SK-MEL-5 (cell line): ENCODE measurements at regions not wholly inside any gene's neighbourhood (a gene's known extent, or its start where the extent isn't known, plus 50 kb on each side); places are given as distances from the start of the nearest gene placed in this dataset.

Experiments used
- DNase-seq: peaks from one replicate; pipeline ENCODE4 v3.0.0-alpha.2; 2016; ENCODE audit warnings: low read depth, low spot score
- in situ Hi-C: cut with HindIII; loops from 2 replicates; pipeline ENCODE4 v1.10.0; 2016; ENCODE audit warnings: low sequenced_read_pairs, high pct_unique_total_duplicates, low pct_unique_long_range_greater_than_20kb

DNA sequence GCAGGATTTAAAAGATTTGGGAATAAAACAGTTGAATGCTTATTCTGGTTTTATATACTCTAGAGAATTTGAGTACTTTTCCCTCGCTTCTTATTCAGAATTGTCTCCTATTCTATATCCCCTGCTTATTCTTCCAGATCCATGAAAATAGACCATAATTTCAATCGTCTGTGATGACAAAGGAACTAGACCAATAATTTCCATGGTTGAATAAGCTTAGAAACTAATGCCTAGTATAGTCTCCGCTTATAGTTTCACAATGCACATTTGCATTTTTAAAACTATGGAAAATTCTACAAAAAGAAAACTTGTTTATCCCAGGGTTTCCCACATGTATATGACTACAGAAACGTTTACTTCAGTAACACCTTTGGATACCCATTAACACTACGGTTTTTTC lies 247.4 kb upstream of the NR5A2 start:
- in situ Hi-C loops, result no loop called here
- DNase-seq, result no peak

DNA sequence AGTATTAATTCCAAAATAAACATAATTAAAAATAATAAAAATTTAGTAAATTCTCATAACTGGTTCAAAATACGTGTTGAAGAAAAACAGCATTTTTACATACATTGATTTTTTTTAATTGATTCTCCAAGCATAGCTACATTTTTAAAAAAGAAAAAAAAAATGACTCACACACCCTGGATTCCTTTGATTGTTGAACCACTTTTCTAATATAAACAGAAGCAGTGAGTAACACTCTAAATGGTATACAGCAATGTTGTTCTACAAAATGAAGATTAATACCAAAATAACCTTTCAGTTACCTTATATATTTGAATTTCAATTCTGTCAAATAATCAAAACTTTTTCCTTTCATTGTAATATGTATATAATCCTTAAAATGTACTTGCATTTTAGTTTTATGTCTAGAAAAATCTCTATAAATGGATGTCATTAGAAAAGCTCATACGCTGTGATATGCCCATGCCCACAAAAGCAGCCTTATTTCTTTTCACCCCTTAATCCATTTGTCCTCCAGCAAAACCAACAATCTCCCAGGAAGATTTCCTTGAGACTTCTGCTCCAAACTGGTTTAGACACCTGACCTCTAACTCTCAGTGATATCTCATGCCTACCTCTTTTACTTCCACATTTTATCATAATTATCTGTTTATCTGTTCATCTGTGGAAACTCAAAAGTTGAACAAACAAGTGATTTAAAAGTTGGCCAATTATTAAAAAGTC lies 246.4 kb upstream of the NR5A2 start:
- DNase-seq, result no peak
- in situ Hi-C loops, result no loop called here

DNA sequence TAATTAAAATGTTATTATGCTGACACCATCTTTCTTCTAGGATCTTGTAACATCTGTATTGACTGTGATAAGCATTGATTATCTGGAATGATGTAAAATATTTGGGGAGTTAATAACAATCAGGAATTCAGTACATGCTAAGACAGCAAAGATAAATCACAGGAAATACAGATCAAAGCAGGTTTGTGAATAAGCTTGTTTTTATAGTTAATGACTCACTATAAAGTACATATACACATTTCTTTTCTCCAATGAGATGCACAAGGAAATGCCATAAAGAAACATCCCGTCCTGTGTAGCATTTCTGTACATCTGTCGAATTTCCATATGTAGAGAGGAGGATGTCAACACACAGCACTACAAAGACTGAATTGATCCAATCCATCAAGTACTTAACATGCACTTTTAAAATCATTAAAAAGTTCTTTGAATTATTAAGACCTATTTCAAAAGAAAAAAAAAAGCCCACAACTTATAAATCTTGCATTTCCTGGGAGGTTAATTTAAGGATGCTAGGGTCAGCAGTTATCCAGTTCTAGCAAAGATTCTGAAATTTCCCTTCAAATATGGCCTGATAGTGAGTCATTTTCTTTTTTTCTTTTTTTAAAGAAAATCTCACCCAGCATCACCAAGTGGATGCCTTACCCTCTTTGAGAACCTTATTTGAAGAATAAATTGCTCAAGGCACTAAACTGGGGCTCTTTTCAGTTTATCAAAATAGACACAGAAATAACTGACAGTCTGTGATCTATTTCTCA lies 243.2 kb upstream of the NR5A2 start:
- in situ Hi-C loops, result no loop called here
- no peak for DNase-seq

DNA sequence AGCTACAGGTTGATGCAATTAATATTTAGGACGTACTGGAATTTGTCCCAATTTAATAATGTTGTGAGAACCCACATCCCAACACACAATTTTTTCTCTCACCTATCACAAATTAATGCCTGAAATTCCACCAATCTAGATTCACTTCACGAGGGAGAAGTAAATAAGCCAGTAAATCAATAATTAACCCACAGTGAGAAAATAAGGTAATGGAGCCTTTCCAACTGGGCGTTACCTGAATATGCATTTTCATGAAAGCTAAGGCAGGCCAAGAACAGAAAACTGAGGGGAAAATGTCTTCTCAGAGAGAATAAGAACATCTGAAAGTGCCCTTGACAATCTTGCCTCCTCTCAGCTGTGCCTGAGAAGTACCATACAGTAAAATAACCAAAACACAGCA lies 240.8 kb upstream of the NR5A2 start:
- no peak for DNase-seq
- in situ Hi-C loops, result no loop called here

DNA sequence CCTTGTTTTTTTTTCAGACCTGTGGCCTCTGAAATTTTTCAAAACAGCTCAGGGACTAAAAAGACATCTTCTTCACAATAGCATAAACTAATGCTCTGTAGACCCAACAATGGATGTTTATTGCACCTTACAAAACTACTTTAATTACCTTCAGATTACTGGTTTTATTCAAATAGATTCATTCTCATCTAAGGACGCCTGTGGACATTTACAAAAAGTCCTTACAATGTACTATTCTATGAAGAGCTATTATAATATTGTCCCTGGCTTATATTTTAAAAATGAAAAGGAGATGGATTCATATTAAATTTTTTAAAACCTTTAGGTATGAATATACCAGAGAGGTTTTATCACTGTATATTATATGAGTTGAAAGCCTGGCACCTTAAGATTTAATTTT lies 238.4 kb upstream of the NR5A2 start:
- no peak for DNase-seq
- in situ Hi-C loops, result no loop called here

- in situ Hi-C loops, result no loop called here
Observed at GRCh38 chr1:199791495-199791894, 236.0 kb upstream of the NR5A2 start.

DNA sequence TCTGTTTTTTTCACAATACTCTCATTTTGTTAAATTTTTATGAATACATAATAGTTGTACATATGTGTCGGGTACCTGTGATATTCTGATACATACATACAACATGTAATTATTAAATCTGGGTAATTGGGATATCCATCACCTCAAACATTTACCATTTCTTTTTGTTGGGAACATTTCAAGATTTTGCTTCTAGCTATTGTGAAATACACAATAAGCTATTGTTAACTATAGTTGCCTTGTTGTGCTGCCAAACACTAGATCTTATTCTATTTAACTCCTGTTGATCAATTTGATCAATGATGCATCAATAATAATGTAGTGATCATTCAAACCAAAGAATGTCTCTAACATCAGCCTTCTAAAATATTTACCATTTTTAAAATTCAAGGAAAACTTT lies 234.6 kb upstream of the NR5A2 start:
- DNase-seq, result no peak
- in situ Hi-C loops, result no loop called here

More at GRCh38 chr1:199791495-199791894, 236.0 kb upstream of the NR5A2 start:
- no peak for DNase-seq

DNA sequence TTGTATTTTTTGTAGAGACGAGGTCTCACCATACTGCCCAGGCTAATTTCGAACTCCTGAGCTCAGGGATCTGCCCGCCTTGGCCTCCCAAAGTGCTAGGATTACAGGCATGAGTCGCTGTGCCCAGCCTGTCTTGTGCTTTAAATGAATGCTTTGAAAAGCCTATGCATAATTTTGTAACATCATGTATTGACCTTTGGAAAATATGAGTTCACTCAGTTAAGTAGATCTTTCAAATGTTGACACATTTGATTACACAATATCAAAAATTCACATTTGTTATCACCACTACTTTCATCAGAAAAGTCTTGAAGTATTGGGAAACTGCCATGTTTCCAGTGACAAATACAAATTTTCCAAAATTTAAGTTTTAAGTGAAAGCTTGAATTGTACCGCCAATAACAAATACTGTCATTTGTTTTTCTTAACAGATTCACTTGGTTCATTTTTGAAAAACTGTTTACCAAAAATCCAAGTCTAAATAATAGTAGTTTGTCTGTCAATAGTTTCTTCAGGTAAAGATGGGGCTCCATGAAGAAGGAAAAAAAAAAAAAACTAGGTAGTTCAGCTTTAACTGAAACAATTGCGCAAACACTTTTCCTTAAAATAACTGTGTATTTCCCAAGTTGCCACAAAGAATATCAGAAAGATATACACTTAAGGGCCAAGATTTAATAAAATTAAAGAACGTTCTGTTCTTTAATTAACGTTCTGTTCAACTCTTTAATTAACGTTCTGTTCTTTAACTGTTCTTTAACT lies 233.2 kb upstream of the NR5A2 start:
- in situ Hi-C loops, result no loop called here
- no peak for DNase-seq

GRCh38 chr1:199799116-199799515 lies 228.4 kb upstream of the NR5A2 start:
- DNase-seq, result no peak
- in situ Hi-C loops, result no loop called here

DNA sequence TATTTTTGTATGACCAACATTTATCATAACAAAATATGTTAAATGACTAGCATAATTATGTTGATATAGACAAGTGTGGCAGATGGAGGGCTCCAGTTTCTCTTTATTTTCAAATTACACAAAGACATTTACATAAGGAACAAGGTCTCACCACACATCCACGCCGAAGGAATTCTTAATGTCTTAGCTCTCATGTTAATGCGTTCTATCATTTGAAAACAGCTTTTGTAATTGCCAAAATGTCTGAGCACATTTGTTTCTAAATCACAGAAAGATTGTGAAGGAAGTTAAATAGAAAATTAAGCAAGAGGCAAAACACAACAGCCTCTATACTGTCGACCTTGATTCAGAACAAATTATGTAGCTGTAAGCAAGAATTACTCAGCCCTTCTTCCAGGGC lies 223.0 kb upstream of the NR5A2 start:
- in situ Hi-C loops, result no loop called here
- no peak for DNase-seq

DNA sequence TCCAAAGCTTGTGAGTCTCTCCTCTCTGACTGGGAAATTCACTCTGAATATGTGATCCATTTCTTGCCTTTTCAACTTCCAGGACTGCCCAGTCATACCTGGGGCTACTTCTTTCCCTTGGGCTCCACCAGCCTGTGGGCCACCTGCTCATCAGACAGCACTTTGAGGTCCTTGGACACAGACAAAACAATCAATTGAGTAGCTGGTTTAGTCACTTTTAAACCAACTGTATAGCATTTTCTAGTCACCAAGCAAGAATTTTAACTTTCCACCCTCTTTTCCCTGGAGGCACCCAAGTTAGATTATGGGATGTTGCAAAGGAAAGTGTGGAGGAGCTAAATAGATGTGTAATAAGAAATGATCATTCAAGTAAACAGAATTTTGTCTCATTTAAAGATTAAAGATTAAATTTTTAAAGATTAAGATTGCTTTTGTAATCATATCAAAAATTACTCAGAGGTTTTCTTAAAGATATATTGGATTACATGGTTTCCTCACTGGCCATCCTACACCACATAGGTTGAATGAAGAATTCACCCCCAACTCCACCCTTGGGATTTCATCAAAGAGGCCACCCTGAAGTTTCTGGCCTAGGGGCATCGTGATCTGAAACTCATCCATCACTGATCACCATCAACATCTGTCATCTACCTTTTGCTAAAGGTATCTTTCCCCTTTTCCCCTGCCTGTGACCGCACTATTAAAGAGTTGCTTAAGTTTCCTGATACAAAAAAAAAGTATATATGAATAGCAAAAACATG lies 219.2 kb upstream of the NR5A2 start:
- in situ Hi-C loops, result no loop called here
- DNase-seq, result no peak

DNA sequence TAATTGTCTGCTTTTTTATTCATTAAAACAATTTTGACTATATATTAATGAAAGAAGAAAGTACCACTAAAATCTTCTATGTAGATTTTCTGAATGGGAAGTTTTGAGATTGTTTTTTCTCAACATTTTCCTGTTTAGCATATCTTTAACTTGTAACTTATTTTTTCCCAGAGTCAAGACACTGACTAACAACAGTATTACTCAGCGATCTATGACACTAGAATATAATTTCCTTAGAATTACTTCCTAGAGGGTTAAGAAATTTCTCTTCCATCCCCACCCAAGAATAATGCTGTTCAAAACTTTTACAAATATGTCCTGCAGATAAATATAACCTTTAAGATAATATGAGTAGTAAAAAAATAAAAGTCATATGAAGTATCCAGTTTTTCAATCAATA lies 218.2 kb upstream of the NR5A2 start:
- DNase-seq, result no peak
- in situ Hi-C loops, result no loop called here

DNA sequence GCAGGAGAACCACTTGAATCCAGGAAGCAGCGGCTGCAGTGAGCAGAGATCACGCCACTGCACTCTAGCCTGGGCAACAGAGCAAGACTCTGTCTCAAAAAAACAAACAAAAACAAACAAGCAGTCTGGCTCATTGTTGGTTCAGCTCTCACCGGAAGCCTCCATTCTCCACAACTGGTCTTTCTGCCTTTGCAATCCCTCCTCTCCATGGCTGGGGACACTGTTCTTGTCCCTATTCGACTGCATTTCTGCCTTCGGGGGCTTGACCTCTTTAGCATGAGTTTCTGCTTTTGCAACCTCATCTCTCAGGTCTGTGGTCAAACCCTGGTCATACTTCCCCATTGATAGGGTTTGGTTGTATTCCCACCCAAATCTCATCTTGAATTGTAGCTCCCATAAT lies 216.3 kb upstream of the NR5A2 start:
- no peak for DNase-seq
- in situ Hi-C loops, result no loop called here

DNA sequence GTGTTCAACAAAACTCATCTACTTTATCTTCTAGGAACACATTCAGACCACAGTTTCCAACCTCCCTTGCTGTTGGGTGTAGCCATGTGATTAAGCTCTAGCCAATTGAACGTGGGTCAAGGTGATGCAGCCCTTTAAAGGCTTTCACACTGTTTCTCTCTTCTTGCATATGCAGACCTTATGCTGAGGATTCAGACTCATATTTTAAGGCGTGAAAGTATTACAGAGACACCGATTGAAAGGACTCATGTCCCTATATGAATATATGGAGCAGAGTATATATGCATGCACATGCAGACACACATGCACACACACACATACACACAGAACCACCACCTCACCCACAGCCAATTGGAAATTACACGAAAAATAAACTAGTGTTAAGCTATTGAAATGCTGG lies 214.3 kb upstream of the NR5A2 start:
- no peak for DNase-seq
- in situ Hi-C loops, result no loop called here

GRCh38 chr1:199815947-199816346 lies 211.6 kb upstream of the NR5A2 start:
- in situ Hi-C loops, result no loop called here
- DNase-seq, result no peak

DNA sequence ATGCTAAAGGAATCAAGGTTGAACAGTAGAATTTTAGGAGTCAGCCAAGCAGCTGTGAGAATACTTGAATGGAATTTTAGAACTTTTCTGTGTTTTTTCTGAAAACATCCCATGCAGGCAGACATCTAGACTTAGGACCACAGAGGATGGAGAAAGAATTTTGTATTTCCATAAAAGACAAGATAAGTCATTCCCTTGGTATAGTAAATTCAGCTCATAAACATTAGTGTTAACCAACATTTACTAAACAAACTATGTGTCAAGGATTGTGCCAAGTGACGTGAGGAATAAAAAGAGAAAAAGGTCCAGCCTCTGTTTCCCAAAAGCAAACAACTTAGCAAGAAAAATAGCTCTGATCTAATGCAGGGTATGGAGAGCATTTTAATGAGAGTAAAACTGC lies 210.2 kb upstream of the NR5A2 start:
- no peak for DNase-seq
- in situ Hi-C loops, result no loop called here

DNA sequence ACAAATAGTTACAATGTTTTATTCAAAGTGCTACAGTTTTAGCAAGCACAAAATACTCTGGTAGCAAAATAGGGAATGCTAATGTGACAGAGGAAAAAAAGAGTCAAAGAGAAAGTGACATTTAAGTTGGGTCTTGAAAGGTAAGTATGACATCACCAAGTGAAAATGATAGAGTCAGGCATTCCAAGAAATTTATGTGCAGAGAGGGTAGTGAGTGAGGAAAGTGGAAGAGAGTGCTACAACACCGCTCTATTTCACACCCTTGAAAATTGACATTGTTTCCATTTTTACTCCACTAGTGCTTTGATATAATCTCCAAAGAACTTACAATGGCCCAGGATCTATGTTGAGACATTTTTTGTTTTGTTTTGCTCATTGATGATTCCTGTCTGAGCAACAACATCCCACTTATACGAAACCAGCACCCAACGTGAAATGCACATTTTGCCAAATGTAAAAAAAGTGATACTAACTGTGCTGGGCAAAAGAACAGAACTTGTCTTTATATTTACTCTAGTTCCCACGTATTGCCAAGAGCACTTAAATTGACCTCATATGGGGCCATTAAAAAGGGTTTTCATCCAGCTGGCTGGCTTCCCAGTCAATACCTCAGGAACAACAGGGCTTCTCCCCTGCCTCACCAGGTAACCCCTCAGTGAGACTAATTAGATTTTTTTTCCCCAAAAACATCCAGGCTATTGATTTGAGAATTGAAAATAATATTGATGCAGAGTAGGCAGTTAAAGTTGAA lies 206.3 kb upstream of the NR5A2 start:
- DNase-seq, result no peak
- in situ Hi-C loops, result no loop called here
